ENCODE measurements at regions not wholly inside any gene's neighbourhood (a gene's known extent, or its start where the extent isn't known, plus 50 kb on each side); places are given as distances from the start of the nearest gene placed in this dataset.
"Not testable (repeated sequence)": the region's sequence is repeated elsewhere in the genome, so short reads cannot be mapped to it uniquely, and the experiment has no call there.

GRCh38 chr1:120586053-120586452, 137.7 kb upstream of the NBPF26 start:
- POLR2A ChIA-PET; H3K36me3 ChIP-seq (replicated peaks in 1 of 2; ENCODE audit: control insufficient read depth in 1 of 2, insufficient read depth in 2 of 2, low read length in 1 of 2); H3K27me3 ChIP-seq (ENCODE audit: insufficient read depth); H3K4me3 ChIP-seq (ENCODE audit: low read depth in 2 of 2, low read length in 1 of 2); H3K27ac ChIP-seq (ENCODE audit: low read depth in 2 of 2, low read length in 1 of 2); H3K4me2 ChIP-seq; H3K9ac ChIP-seq; H3K9me3 ChIP-seq; H4K20me1 ChIP-seq (ENCODE audit: insufficient read depth); H3F3A ChIP-seq (replicated peaks; ENCODE audit: insufficient read depth); H2AFZ ChIP-seq (ENCODE audit: low read depth); CTCF ChIA-PET; DNase-seq; H3K9me2 ChIP-seq; H3K79me2 ChIP-seq (ENCODE audit: insufficient read depth); H3K4me1 ChIP-seq (ENCODE audit: control insufficient read depth in 1 of 2, insufficient read depth in 2 of 2, low read depth in 1 of 2, low read length in 1 of 2): not testable (repeated sequence)
- WGBS (ENCODE audit: low lambda C conversion rate), result no CpG with 5 or more reads among the region's 2 CpGs

- no CpG with 5 or more reads among the region's 1 CpG for WGBS (ENCODE audit: low lambda C conversion rate)
- H3K36me3 ChIP-seq (replicated peaks in 1 of 2; ENCODE audit: control insufficient read depth in 1 of 2, insufficient read depth in 2 of 2, low read length in 1 of 2); POLR2A ChIA-PET; H3K27me3 ChIP-seq (ENCODE audit: insufficient read depth); H3K9me3 ChIP-seq; H3K9ac ChIP-seq; H3K4me3 ChIP-seq (ENCODE audit: low read depth in 2 of 2, low read length in 1 of 2); H2AFZ ChIP-seq (ENCODE audit: low read depth); H3K27ac ChIP-seq (ENCODE audit: low read depth in 2 of 2, low read length in 1 of 2); H3K4me1 ChIP-seq (ENCODE audit: control insufficient read depth in 1 of 2, insufficient read depth in 2 of 2, low read depth in 1 of 2, low read length in 1 of 2); H3K9me2 ChIP-seq; H3K79me2 ChIP-seq (ENCODE audit: insufficient read depth); H3K4me2 ChIP-seq; DNase-seq; CTCF ChIA-PET; H4K20me1 ChIP-seq (ENCODE audit: insufficient read depth); H3F3A ChIP-seq (replicated peaks; ENCODE audit: insufficient read depth): not testable (repeated sequence)
Measured at GRCh38 chr1:120588811-120589210, 134.9 kb upstream of the NBPF26 start.

DNA sequence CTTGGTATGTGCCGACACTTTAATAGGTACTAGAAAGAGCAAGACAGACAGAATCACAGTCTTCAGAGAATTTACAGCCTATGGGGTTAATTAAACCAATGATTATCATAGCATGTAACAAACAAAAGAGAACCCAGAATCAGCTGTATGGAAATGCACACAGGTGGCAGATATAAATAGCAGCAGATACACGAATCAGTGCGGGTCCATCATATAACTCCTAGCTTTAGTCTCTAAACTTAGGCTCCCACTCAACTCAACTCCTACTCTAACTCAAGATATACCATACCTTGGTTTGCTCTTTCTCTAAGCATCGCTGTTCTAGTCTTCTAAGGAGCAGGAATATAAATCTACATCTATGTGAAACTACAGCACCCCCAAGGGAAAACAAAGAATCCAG, 132.0 kb upstream of the NBPF26 start:
- H3K79me2 ChIP-seq (ENCODE audit: insufficient read depth); H3K27me3 ChIP-seq (ENCODE audit: insufficient read depth); DNase-seq; CTCF ChIA-PET; H4K20me1 ChIP-seq (ENCODE audit: insufficient read depth); H3K4me2 ChIP-seq; H2AFZ ChIP-seq (ENCODE audit: low read depth); H3K27ac ChIP-seq (ENCODE audit: low read depth in 2 of 2, low read length in 1 of 2); H3K36me3 ChIP-seq (replicated peaks in 1 of 2; ENCODE audit: control insufficient read depth in 1 of 2, insufficient read depth in 2 of 2, low read length in 1 of 2); H3K9me2 ChIP-seq; POLR2A ChIA-PET; H3K4me1 ChIP-seq (ENCODE audit: control insufficient read depth in 1 of 2, insufficient read depth in 2 of 2, low read depth in 1 of 2, low read length in 1 of 2); H3K9ac ChIP-seq; H3K4me3 ChIP-seq (ENCODE audit: low read depth in 2 of 2, low read length in 1 of 2); H3K9me3 ChIP-seq; H3F3A ChIP-seq (replicated peaks; ENCODE audit: insufficient read depth): not testable (repeated sequence)
- WGBS (ENCODE audit: low lambda C conversion rate), result 80% methylated on average over 3 of the region's 4 CpGs

DNA sequence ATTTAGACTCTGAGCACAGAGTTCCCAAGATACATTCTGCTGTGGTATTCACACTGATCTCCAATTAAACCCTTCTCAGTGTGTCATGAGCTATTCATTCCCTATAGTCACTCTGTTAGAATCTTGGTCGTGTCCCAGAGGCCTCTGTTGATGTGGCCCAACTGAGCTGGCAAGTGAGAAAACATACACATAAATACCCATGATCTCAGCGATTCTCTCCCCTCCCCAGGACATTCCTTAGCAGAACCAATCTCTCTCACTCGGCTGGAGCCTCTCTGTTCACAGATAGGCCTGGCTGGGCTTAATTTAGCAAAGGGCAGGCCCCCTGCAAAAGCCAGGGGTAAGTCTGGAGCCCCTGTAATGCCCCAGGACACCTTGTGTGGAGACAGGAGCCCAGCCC, 130.8 kb upstream of the NBPF26 start:
- H3K9me3 ChIP-seq; DNase-seq; H3K36me3 ChIP-seq (replicated peaks in 1 of 2; ENCODE audit: control insufficient read depth in 1 of 2, insufficient read depth in 2 of 2, low read length in 1 of 2); H3K27me3 ChIP-seq (ENCODE audit: insufficient read depth); H3F3A ChIP-seq (replicated peaks; ENCODE audit: insufficient read depth); CTCF ChIA-PET; H4K20me1 ChIP-seq (ENCODE audit: insufficient read depth); H3K4me1 ChIP-seq (ENCODE audit: control insufficient read depth in 1 of 2, insufficient read depth in 2 of 2, low read depth in 1 of 2, low read length in 1 of 2); H3K4me3 ChIP-seq (ENCODE audit: low read depth in 2 of 2, low read length in 1 of 2); H3K79me2 ChIP-seq (ENCODE audit: insufficient read depth); H3K9ac ChIP-seq; POLR2A ChIA-PET; H3K9me2 ChIP-seq; H2AFZ ChIP-seq (ENCODE audit: low read depth); H3K4me2 ChIP-seq; H3K27ac ChIP-seq (ENCODE audit: low read depth in 2 of 2, low read length in 1 of 2): not testable (repeated sequence)
- WGBS (ENCODE audit: low lambda C conversion rate), result no CpG with 5 or more reads among the region's 3 CpGs

DNA sequence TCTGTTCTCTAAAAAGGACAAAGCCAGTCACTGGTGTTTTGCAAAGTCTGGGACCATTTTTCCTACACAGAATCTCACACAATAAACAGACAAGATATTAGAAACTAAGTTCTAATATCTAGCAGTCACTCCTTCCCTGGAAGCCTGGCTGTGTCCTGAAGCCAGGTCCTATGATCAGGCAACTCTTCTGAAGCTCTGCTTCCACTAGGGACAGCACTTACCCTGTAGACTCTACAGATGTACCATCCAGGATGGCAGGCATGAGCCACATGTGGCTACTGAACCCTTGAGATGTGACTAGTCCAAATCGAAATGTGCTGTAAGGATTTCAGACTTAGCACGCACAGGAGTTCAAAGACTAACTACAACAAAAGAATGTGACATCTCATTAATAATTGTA, 130.1 kb upstream of the NBPF26 start:
- POLR2A ChIA-PET, result not testable (repeated sequence)

GRCh38 chr1:120598331-120598951, 125.3 kb upstream of the NBPF26 start:
- H3F3A ChIP-seq (replicated peaks; ENCODE audit: insufficient read depth); POLR2A ChIA-PET; DNase-seq; CTCF ChIA-PET; H3K79me2 ChIP-seq (ENCODE audit: insufficient read depth); H3K27me3 ChIP-seq (ENCODE audit: insufficient read depth); H3K9ac ChIP-seq; H3K4me2 ChIP-seq; H3K36me3 ChIP-seq (replicated peaks in 1 of 2; ENCODE audit: control insufficient read depth in 1 of 2, insufficient read depth in 2 of 2, low read length in 1 of 2); H4K20me1 ChIP-seq (ENCODE audit: insufficient read depth); H3K9me2 ChIP-seq; H2AFZ ChIP-seq (ENCODE audit: low read depth); H3K9me3 ChIP-seq; H3K4me3 ChIP-seq (ENCODE audit: low read depth in 2 of 2, low read length in 1 of 2); H3K27ac ChIP-seq (ENCODE audit: low read depth in 2 of 2, low read length in 1 of 2); H3K4me1 ChIP-seq (ENCODE audit: control insufficient read depth in 1 of 2, insufficient read depth in 2 of 2, low read depth in 1 of 2, low read length in 1 of 2): not testable (repeated sequence)
- 100% methylated on average over 1 of the region's 4 CpGs for WGBS (ENCODE audit: low lambda C conversion rate)

More for the DNA sequence above, 130.1 kb upstream of the NBPF26 start:
- CTCF ChIA-PET; H3K27me3 ChIP-seq (ENCODE audit: insufficient read depth); H3K79me2 ChIP-seq (ENCODE audit: insufficient read depth); H3K36me3 ChIP-seq (replicated peaks in 1 of 2; ENCODE audit: control insufficient read depth in 1 of 2, insufficient read depth in 2 of 2, low read length in 1 of 2); H4K20me1 ChIP-seq (ENCODE audit: insufficient read depth); H3F3A ChIP-seq (replicated peaks; ENCODE audit: insufficient read depth); H3K27ac ChIP-seq (ENCODE audit: low read depth in 2 of 2, low read length in 1 of 2); H3K9ac ChIP-seq; H3K4me2 ChIP-seq; H3K9me2 ChIP-seq; H3K4me1 ChIP-seq (ENCODE audit: control insufficient read depth in 1 of 2, insufficient read depth in 2 of 2, low read depth in 1 of 2, low read length in 1 of 2); H2AFZ ChIP-seq (ENCODE audit: low read depth); DNase-seq; H3K9me3 ChIP-seq; H3K4me3 ChIP-seq (ENCODE audit: low read depth in 2 of 2, low read length in 1 of 2): not testable (repeated sequence)
- WGBS (ENCODE audit: low lambda C conversion rate), result no CpG with 5 or more reads among the region's 2 CpGs

GRCh38 chr1:120599511-120599910, 124.2 kb upstream of the NBPF26 start:
- H3K4me1 ChIP-seq (ENCODE audit: control insufficient read depth in 1 of 2, insufficient read depth in 2 of 2, low read depth in 1 of 2, low read length in 1 of 2); H3K9ac ChIP-seq; H3K36me3 ChIP-seq (replicated peaks in 1 of 2; ENCODE audit: control insufficient read depth in 1 of 2, insufficient read depth in 2 of 2, low read length in 1 of 2); H3K4me2 ChIP-seq; H2AFZ ChIP-seq (ENCODE audit: low read depth); DNase-seq; H3K9me2 ChIP-seq; H4K20me1 ChIP-seq (ENCODE audit: insufficient read depth); H3K27ac ChIP-seq (ENCODE audit: low read depth in 2 of 2, low read length in 1 of 2); POLR2A ChIA-PET; H3K27me3 ChIP-seq (ENCODE audit: insufficient read depth); H3K4me3 ChIP-seq (ENCODE audit: low read depth in 2 of 2, low read length in 1 of 2); H3F3A ChIP-seq (replicated peaks; ENCODE audit: insufficient read depth); H3K9me3 ChIP-seq; H3K79me2 ChIP-seq (ENCODE audit: insufficient read depth); CTCF ChIA-PET: not testable (repeated sequence)
- no CpG with 5 or more reads among the region's 3 CpGs for WGBS (ENCODE audit: low lambda C conversion rate)

Measured in SK-N-SH (cell line).